ENCODE measurements at regions not wholly inside any gene's neighbourhood (a gene's known extent, or its start where the extent isn't known, plus 50 kb on each side); places are given as distances from the start of the nearest gene placed in this dataset.

DNA sequence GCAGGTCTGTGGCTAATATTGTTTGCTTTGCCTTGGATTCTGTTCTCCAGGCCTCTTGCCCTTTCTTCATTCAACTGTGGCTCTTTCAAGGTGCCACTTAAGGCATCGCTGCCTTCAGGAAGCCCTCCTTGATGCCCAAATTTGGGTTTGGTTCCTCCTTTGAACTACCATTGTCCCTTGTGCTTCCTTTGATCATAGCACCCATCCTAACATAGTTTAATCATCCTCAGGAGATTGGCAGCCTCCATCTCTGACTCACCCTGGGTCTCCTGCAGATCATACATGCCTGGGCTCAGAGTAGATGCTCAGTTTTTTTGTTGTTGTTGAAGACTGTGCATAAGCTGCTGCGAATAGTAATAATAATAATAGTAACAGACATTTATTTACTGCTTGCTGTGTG, 54.4 kb upstream of the ACOT11 start:
- TF ChIP-seq POLR2A (IDR thresholded peaks at IDR 0.05; ENCODE audit: low read length) (no peak), GATA1 (IDR thresholded peaks at IDR 0.05; ENCODE audit: low read depth, low read length) (no peak)

Data from erythroblast (primary cell).